H9 (cell line): ENCODE measurements at regions not wholly inside any gene's neighbourhood (a gene's known extent, or its start where the extent isn't known, plus 50 kb on each side); places are given as distances from the start of the nearest gene placed in this dataset.

Experiments
- DNase-seq: peaks from one replicate; pipeline ENCODE4 v3.0.0-alpha.2; 2017
- H2AFZ ChIP-seq: one replicate; pipeline ENCODE4 v1.6.1; 2013; ENCODE audit warnings: mild to moderate bottlenecking, low read length, control low read depth, moderate library complexity
- H2AK5ac ChIP-seq: 2 replicates; pipeline ENCODE4 v1.6.1; 2013; ENCODE audit warnings: low read length, control low read depth, mixed read lengths; ENCODE audit not compliant: insufficient read length
- H2BK120ac ChIP-seq: one replicate; pipeline ENCODE4 v1.6.1; 2013; ENCODE audit warnings: low read depth, mild to moderate bottlenecking, low read length, control low read depth, inconsistent platforms; ENCODE audit not compliant: poor library complexity, severe bottlenecking
- H2BK12ac ChIP-seq: 2 replicates; pipeline ENCODE4 v1.6.1; 2013; ENCODE audit warnings: low read length, control low read depth, mixed read lengths, low read depth; ENCODE audit not compliant: insufficient read length
- H2BK15ac ChIP-seq: 2 replicates; pipeline ENCODE4 v1.6.1; 2013; ENCODE audit warnings: low read depth, low read length, control low read depth
- H2BK20ac ChIP-seq: one replicate; pipeline ENCODE4 v1.6.1; 2013; ENCODE audit warnings: low read depth, mild to moderate bottlenecking, low read length, control low read depth, inconsistent platforms; ENCODE audit not compliant: poor library complexity, severe bottlenecking
- H2BK5ac ChIP-seq: 2 replicates; pipeline ENCODE4 v1.6.1; 2013; ENCODE audit warnings: low read length, control low read depth, mixed read lengths; ENCODE audit not compliant: insufficient read length
- H3K14ac ChIP-seq: 2 replicates; pipeline ENCODE4 v1.6.1; 2013; ENCODE audit warnings: low read length, control low read depth; ENCODE audit not compliant: insufficient read depth
- H3K18ac ChIP-seq: 2 replicates; pipeline ENCODE4 v1.6.1; 2013; ENCODE audit warnings: low read depth, mild to moderate bottlenecking, mixed read lengths, low read length, control low read depth; ENCODE audit not compliant: insufficient read length
- H3K23ac ChIP-seq: 2 replicates; pipeline ENCODE4 v1.6.1; 2013; ENCODE audit warnings: low read length, control low read depth, mixed read lengths, low read depth; ENCODE audit not compliant: insufficient read length
- H3K23me2 ChIP-seq: 2 replicates; pipeline ENCODE4 v1.6.1; 2013; ENCODE audit warnings: low read depth, mild to moderate bottlenecking, mixed read lengths, low read length, control low read depth; ENCODE audit not compliant: insufficient read length, poor library complexity, severe bottlenecking
- H3K27ac ChIP-seq: 2 replicates; pipeline ENCODE4 v1.5.1; 2013; ENCODE audit warnings: low read length, control low read depth, mixed read lengths, low read depth; ENCODE audit not compliant: insufficient read length
- H3K27me3 ChIP-seq: 2 replicates; pipeline ENCODE4 v1.6.1; 2013; ENCODE audit warnings: low read length, control low read depth, inconsistent platforms; ENCODE audit not compliant: insufficient read depth
- H3K4ac ChIP-seq: 2 replicates; pipeline ENCODE4 v1.6.1; 2013; ENCODE audit warnings: low read depth, mild to moderate bottlenecking, control low read depth, inconsistent platforms, low read length, moderate library complexity
- H3K4me1 ChIP-seq: 2 replicates; pipeline ENCODE4 v1.6.1; 2013; ENCODE audit warnings: low read length, control low read depth, inconsistent platforms; ENCODE audit not compliant: insufficient read depth
- H3K4me2 ChIP-seq: 2 replicates; pipeline ENCODE4 v1.6.1; 2013; ENCODE audit warnings: low read length, control low read depth, mixed read lengths; ENCODE audit not compliant: insufficient read length, insufficient read depth
- H3K56ac ChIP-seq: 2 replicates; pipeline ENCODE4 v1.6.1; 2013; ENCODE audit warnings: low read depth, mild to moderate bottlenecking, mixed read lengths, low read length, control low read depth; ENCODE audit not compliant: insufficient read length
- H3K79me1 ChIP-seq: 2 replicates; pipeline ENCODE4 v1.6.1; 2013; ENCODE audit warnings: low read depth, mild to moderate bottlenecking, moderate library complexity, low read length, control low read depth, inconsistent platforms; ENCODE audit not compliant: insufficient read depth, poor library complexity, severe bottlenecking
- H3K79me2 ChIP-seq: 2 replicates; pipeline ENCODE4 v1.6.1; 2013; ENCODE audit warnings: low read length, control low read depth, inconsistent platforms; ENCODE audit not compliant: insufficient read depth
- H3K9ac ChIP-seq: 2 replicates; pipeline ENCODE4 v1.6.1; 2013; ENCODE audit warnings: low read length, control low read depth, mixed read lengths; ENCODE audit not compliant: insufficient read length; ENCODE audit errors: extremely low read depth
- H3K9me3 ChIP-seq: one replicate; pipeline ENCODE4 v1.6.1; 2013; ENCODE audit warnings: low read depth, low read length, inconsistent platforms; ENCODE audit not compliant: control insufficient read depth
- H3T11ph ChIP-seq: one replicate; pipeline ENCODE4 v1.6.1; 2013; ENCODE audit warnings: mild to moderate bottlenecking, low read length, control low read depth, inconsistent platforms
- H4K20me1 ChIP-seq: one replicate; pipeline ENCODE4 v1.6.1; 2013; ENCODE audit not compliant: control insufficient read depth, insufficient read length, insufficient read depth
- H4K5ac ChIP-seq: 2 replicates; pipeline ENCODE4 v1.6.1; 2013; ENCODE audit warnings: low read depth, mild to moderate bottlenecking, mixed read lengths, low read length, control low read depth; ENCODE audit not compliant: insufficient read length
- H4K8ac ChIP-seq: replicated peaks from 2 replicates; pipeline ENCODE4 v1.6.1; 2013; ENCODE audit warnings: low read length, control low read depth, mixed read lengths, low read depth; ENCODE audit not compliant: insufficient read length
- H4K91ac ChIP-seq: 2 replicates; pipeline ENCODE4 v1.6.1; 2013; ENCODE audit warnings: low read depth, mild to moderate bottlenecking, moderate library complexity, mixed read lengths, low read length, control low read depth; ENCODE audit not compliant: insufficient read length
- H3K27ac Mint-ChIP-seq, 3 experiments: 2 replicates in 2 of 3; 3 replicates in 1 of 3; pipeline ENCODE4 v1.8.0; 2020 to 2021; ENCODE audit warnings: mixed read lengths in 3 of 3, mild to moderate bottlenecking in 1 of 3, moderate library complexity in 1 of 3
- H3K27me3 Mint-ChIP-seq: 2 replicates; pipeline ENCODE4 v1.8.0; 2021; ENCODE audit warnings: low read depth, mild to moderate bottlenecking, moderate library complexity, mixed read lengths
- H3K36me3 Mint-ChIP-seq, 3 experiments: 2 replicates in 2 of 3; 3 replicates in 1 of 3; pipeline ENCODE4 v1.8.0; 2020 to 2021; ENCODE audit warnings: low read depth in 3 of 3, mixed read lengths in 3 of 3; ENCODE audit not compliant: insufficient read depth in 1 of 3
- H3K4me1 Mint-ChIP-seq, 2 experiments: 2 replicates each; pipeline ENCODE4 v1.8.0; 2020; ENCODE audit warnings: mixed read lengths in 2 of 2
- H3K4me3 Mint-ChIP-seq, 2 experiments: 2 replicates in 1 of 2; 3 replicates in 1 of 2; pipeline ENCODE4 v1.8.0; 2020 to 2021; ENCODE audit warnings: mild to moderate bottlenecking in 2 of 2, mixed read lengths in 2 of 2, moderate library complexity in 1 of 2
- H3K9me3 Mint-ChIP-seq, 2 experiments: 2 replicates in 1 of 2; 3 replicates in 1 of 2; pipeline ENCODE4 v1.8.0; 2020; ENCODE audit warnings: mild to moderate bottlenecking in 2 of 2, mixed read lengths in 2 of 2, moderate library complexity in 1 of 2
- WGBS: extraction: QIAGEN DNeasy Blood & Tissue Kit; methylation state at CpG from one replicate; pipeline ENCODE4 v1.1.7; 2013; ENCODE audit warnings: missing lambda C conversion rate, low lambda C conversion rate, mixed read lengths; ENCODE audit not compliant: insufficient read length; ENCODE audit errors: extremely low coverage; 5-methylcytosine and 5-hydroxymethylcytosine counted together
- TF ChIP-seq, protein P1 (sequence below): fragments of 200-600 bp; sonication (generic); conservative IDR thresholded peaks from 3 replicates; pipeline ENCODE4 v1.8.0; 2021; ENCODE audit warnings: antibody characterized with exemption, mild to moderate bottlenecking

DNA sequence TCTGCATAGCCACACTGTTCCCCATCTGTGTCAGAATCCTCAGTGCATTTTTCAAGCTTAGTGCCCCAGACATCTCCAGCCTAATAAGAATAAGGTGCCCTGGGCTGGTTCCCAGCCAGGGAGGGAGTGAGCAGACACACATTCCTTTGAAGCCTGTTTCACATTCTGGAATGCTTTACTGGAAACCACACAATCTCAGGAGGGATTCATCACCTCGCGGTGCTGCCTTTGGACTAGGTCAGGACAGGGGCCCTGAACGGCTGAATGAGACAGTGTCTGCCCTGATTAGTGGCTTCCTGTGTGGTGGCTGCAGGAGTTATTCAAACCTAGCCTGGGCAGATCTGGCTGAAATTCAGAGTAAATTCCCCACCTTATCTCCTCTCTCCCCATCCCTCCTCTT, 108.0 kb upstream of the LDAH start:
- Histone ChIP-seq H3K27ac (no peak overlapping the region), H4K20me1 (no peaks in the 10 kb centered on the region), H3K4ac (no peak overlapping the region), H3K23ac (no peak overlapping the region), H3K14ac (no peak overlapping the region), H4K91ac (no peak overlapping the region), H2AK5ac (no peak overlapping the region), H3K9me3 (peaks cover 7% of the 10 kb centered on the region), H3K4me1 (no peaks in the 10 kb centered on the region), H4K8ac (no peak overlapping the region), H3K56ac (no peak overlapping the region), H2AFZ (no peak overlapping the region), H3K79me2 (no peaks in the 10 kb centered on the region), H3K79me1 (no peaks in the 10 kb centered on the region), H2BK15ac (no peak overlapping the region), H3K27me3 (no peaks in the 10 kb centered on the region), H3K18ac (no peak overlapping the region), H3K23me2 (no peaks in the 10 kb centered on the region), H4K5ac (no peak overlapping the region), H2BK12ac (no peak overlapping the region), H2BK20ac (no peak overlapping the region), H3T11ph (no peak overlapping the region), H3K9ac (no peak overlapping the region), H2BK120ac (no peak overlapping the region), H2BK5ac (no peak overlapping the region), H3K4me2 (no peak overlapping the region)
- Mint-ChIP-seq H3K27ac (no peak overlapping the region), H3K9me3 (peaks cover 25 to 30% of the 10 kb centered on the region in 2 experiments), H3K4me3 (no peak overlapping the region), H3K27me3 (peaks cover 19% of the 10 kb centered on the region), H3K36me3 (peaks cover 0 to 6% (median 2%) of the 10 kb centered on the region in 3 experiments; a peak in 4 of 7 replicates), H3K4me1 (no peaks in the 10 kb centered on the region)
- DNase-seq = no peak
- TF ChIP-seq, protein P1, sequence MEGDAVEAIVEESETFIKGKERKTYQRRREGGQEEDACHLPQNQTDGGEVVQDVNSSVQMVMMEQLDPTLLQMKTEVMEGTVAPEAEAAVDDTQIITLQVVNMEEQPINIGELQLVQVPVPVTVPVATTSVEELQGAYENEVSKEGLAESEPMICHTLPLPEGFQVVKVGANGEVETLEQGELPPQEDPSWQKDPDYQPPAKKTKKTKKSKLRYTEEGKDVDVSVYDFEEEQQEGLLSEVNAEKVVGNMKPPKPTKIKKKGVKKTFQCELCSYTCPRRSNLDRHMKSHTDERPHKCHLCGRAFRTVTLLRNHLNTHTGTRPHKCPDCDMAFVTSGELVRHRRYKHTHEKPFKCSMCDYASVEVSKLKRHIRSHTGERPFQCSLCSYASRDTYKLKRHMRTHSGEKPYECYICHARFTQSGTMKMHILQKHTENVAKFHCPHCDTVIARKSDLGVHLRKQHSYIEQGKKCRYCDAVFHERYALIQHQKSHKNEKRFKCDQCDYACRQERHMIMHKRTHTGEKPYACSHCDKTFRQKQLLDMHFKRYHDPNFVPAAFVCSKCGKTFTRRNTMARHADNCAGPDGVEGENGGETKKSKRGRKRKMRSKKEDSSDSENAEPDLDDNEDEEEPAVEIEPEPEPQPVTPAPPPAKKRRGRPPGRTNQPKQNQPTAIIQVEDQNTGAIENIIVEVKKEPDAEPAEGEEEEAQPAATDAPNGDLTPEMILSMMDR = no peak
- WGBS = no CpG with 5 or more reads among the region's 3 CpGs
